Stimulated activated CD4-positive, alpha-beta T cell treated with anti-CD3 and anti-CD28 coated beads, Interleukin-2, amount 100 ng/mL, for 4 hours (primary cell): ENCODE measurements at regions not wholly inside any gene's neighbourhood (a gene's known extent, or its start where the extent isn't known, plus 50 kb on each side); places are given as distances from the start of the nearest gene placed in this dataset.
"Not testable (repeated sequence)": the region's sequence is repeated elsewhere in the genome, so short reads cannot be mapped to it uniquely, and the experiment has no call there.

ENCODE experiments used
- DNase-seq: peaks from one replicate; pipeline ENCODE4 v3.0.0-alpha.2; 2020; ENCODE audit warnings: low read depth

- DNase-seq: not testable (repeated sequence)
Measured at GRCh38 chr4:9702696-9703095, 78.7 kb upstream of the DRD5 start.

- peak; percentile 7 for DNase-seq
Measured at GRCh38 chr4:9703391-9703790, 78.0 kb upstream of the DRD5 start.

GRCh38 chr4:9704126-9704525 lies 77.3 kb upstream of the DRD5 start:
- not testable (repeated sequence) for DNase-seq

- no peak for DNase-seq
Measured at GRCh38 chr4:9704551-9705332, 76.7 kb upstream of the DRD5 start.

GRCh38 chr4:9707281-9707680 lies 74.2 kb upstream of the DRD5 start:
- not testable (repeated sequence) for DNase-seq

GRCh38 chr4:9707936-9708335 lies 73.5 kb upstream of the DRD5 start:
- not testable (repeated sequence) for DNase-seq

- no peak for DNase-seq
Measured at GRCh38 chr4:9709724-9710123, 71.7 kb upstream of the DRD5 start.

GRCh38 chr4:9715271-9715670 lies 66.2 kb upstream of the DRD5 start:
- not testable (repeated sequence) for DNase-seq

- no peak for DNase-seq
Measured at GRCh38 chr4:9716093-9716492, 65.3 kb upstream of the DRD5 start.

- DNase-seq: not testable (repeated sequence)
Measured at GRCh38 chr4:9718246-9718939, 63.0 kb upstream of the DRD5 start.

GRCh38 chr4:9722131-9722530 lies 59.3 kb upstream of the DRD5 start:
- not testable (repeated sequence) for DNase-seq
